ENCODE measurements at regions not wholly inside any gene's neighbourhood (a gene's known extent, or its start where the extent isn't known, plus 50 kb on each side); places are given as distances from the start of the nearest gene placed in this dataset.

DNA sequence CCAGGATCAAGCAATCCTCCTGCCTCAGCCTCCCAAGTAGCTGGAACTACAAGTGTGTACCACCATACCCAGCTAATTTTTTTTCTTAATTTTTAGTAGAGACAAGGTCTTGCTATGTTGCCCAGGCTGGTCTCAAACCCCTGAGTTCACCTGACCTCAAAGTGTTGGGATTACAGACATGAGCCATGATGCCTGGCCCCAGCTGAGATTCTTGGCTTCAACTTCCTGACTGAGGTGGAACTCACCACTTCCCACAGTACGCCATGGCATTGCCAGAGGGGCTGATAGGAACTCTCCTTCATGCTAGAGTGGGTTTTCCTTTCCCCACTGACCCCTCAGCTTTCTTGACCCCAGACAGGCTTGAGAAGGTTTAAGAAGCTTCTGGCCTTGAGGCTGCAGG, 251.0 kb upstream of the CSF3R start:
- TF ChIP-seq, protein P1, sequence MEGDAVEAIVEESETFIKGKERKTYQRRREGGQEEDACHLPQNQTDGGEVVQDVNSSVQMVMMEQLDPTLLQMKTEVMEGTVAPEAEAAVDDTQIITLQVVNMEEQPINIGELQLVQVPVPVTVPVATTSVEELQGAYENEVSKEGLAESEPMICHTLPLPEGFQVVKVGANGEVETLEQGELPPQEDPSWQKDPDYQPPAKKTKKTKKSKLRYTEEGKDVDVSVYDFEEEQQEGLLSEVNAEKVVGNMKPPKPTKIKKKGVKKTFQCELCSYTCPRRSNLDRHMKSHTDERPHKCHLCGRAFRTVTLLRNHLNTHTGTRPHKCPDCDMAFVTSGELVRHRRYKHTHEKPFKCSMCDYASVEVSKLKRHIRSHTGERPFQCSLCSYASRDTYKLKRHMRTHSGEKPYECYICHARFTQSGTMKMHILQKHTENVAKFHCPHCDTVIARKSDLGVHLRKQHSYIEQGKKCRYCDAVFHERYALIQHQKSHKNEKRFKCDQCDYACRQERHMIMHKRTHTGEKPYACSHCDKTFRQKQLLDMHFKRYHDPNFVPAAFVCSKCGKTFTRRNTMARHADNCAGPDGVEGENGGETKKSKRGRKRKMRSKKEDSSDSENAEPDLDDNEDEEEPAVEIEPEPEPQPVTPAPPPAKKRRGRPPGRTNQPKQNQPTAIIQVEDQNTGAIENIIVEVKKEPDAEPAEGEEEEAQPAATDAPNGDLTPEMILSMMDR (IDR thresholded peaks at IDR 0.05; ENCODE audit: low read depth, low read length), result no peak
- TF ChIP-seq EZH2phosphoT487 (IDR thresholded peaks at IDR 0.05; ENCODE audit: low read depth), result no peak
